A673 (cell line): ENCODE measurements at regions not wholly inside any gene's neighbourhood (a gene's known extent, or its start where the extent isn't known, plus 50 kb on each side); places are given as distances from the start of the nearest gene placed in this dataset.

Experiments
- BruUV-seq: library from RNA; stranded (reverse); fragments of 400-500 nt; replicated peaks from 2 replicates; lab custom pipeline; 2021; lab: Mats Ljungman, UMichigan
- CTCF ChIA-PET: fragments of 300-600 bp; sonication (Branson Sonifier 250); formaldehyde crosslinking; loops from one replicate; lab custom pipeline; 2022; ENCODE audit warnings: antibody characterized with exemption; lab: Charles Lee
- POLR2A ChIA-PET: fragments of 300-600 bp; sonication (Branson Sonifier 250); formaldehyde crosslinking; loops from one replicate; lab custom pipeline; 2022; ENCODE audit warnings: antibody characterized with exemption; ENCODE audit not compliant: low non-redundant PET; lab: Charles Lee
- DNase-seq: peaks from one replicate; pipeline ENCODE4 v3.0.0-alpha.2; 2015; ENCODE audit warnings: low spot score
- H3K27ac ChIP-seq: fragments of 200-600 bp; sonication (generic); 2 replicates; pipeline ENCODE4 v1.5.1; 2016; ENCODE audit warnings: mixed run types, low read depth, mild to moderate bottlenecking, mixed read lengths, antibody characterized with exemption, low read length; ENCODE audit not compliant: poor library complexity, severe bottlenecking
- H3K27me3 ChIP-seq: fragments of 200-600 bp; sonication (generic); replicated peaks from 2 replicates; pipeline ENCODE4 v1.6.1; 2017; ENCODE audit warnings: mixed run types, low read depth, mild to moderate bottlenecking, mixed read lengths, antibody characterized with exemption, low read length; ENCODE audit not compliant: insufficient read depth, poor library complexity
- H3K36me3 ChIP-seq: fragments of 200-600 bp; sonication (generic); 2 replicates; pipeline ENCODE4 v1.6.1; 2016; ENCODE audit warnings: mixed run types, mild to moderate bottlenecking, mixed read lengths, antibody characterized with exemption, low read length; ENCODE audit not compliant: insufficient read depth, poor library complexity, severe bottlenecking
- H3K4me1 ChIP-seq: fragments of 200-600 bp; sonication (generic); 2 replicates; pipeline ENCODE4 v1.6.1; 2017; ENCODE audit warnings: mixed run types, mild to moderate bottlenecking, mixed read lengths, antibody characterized with exemption, low read length; ENCODE audit not compliant: insufficient read depth, poor library complexity, severe bottlenecking
- H3K4me3 ChIP-seq: fragments of 200-600 bp; sonication (generic); 2 replicates; pipeline ENCODE4 v1.5.1; 2016; ENCODE audit warnings: low read depth, mixed run types, mild to moderate bottlenecking, mixed read lengths, low read length; ENCODE audit not compliant: poor library complexity, severe bottlenecking
- H3K9me3 ChIP-seq: fragments of 200-600 bp; sonication (generic); 2 replicates; pipeline ENCODE4 v1.6.1; 2016; ENCODE audit warnings: mixed run types, low read depth, mild to moderate bottlenecking, mixed read lengths, antibody characterized with exemption, low read length; ENCODE audit not compliant: poor library complexity, severe bottlenecking
- EZH2 ChIP-seq: fragments of 200-600 bp; sonication (generic); IDR thresholded peaks from 2 replicates; pipeline ENCODE4 v1.6.1; 2017; ENCODE audit warnings: borderline replicate concordance, low read depth, mild to moderate bottlenecking, mixed read lengths, antibody characterized with exemption, low read length; ENCODE audit not compliant: poor library complexity, severe bottlenecking
- intact Hi-C: fragments of 100-400 bp; cut with micrococcal nuclease; formaldehyde crosslinking; loops from one replicate; pipeline ENCODE4 v1.10.0; 2022; ENCODE audit not compliant: unreplicated experiment
- TF ChIP-seq, protein P1 (sequence below): fragments of 300-800, 200-600 bp; sonication (generic); conservative IDR thresholded peaks from 2 replicates; pipeline ENCODE4 v1.5.1; 2017; ENCODE audit warnings: low read depth, mild to moderate bottlenecking, antibody characterized with exemption, low read length, moderate library complexity, mixed read lengths

GRCh38 chr5:8685704-8686103 is 816.8 kb downstream of the MTRR start:
- H3K27ac ChIP-seq: no peak overlapping the region
- ChIA-PET POLR2A (interaction anchor here (0.6 kb wide), 1 partner anchor 62 kb away, joined by 3 read pairs; no protein-coding TSS in a partner anchor), CTCF (no interaction called here)
- H3K4me1 ChIP-seq: no peaks in the 10 kb centered on the region
- TF ChIP-seq, protein P1, sequence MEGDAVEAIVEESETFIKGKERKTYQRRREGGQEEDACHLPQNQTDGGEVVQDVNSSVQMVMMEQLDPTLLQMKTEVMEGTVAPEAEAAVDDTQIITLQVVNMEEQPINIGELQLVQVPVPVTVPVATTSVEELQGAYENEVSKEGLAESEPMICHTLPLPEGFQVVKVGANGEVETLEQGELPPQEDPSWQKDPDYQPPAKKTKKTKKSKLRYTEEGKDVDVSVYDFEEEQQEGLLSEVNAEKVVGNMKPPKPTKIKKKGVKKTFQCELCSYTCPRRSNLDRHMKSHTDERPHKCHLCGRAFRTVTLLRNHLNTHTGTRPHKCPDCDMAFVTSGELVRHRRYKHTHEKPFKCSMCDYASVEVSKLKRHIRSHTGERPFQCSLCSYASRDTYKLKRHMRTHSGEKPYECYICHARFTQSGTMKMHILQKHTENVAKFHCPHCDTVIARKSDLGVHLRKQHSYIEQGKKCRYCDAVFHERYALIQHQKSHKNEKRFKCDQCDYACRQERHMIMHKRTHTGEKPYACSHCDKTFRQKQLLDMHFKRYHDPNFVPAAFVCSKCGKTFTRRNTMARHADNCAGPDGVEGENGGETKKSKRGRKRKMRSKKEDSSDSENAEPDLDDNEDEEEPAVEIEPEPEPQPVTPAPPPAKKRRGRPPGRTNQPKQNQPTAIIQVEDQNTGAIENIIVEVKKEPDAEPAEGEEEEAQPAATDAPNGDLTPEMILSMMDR: no peak
- no peak for TF ChIP-seq EZH2
- no peak overlapping the region for H3K4me3 ChIP-seq
- H3K36me3 ChIP-seq: no peaks in the 10 kb centered on the region
- intact Hi-C loops: no loop called here
- no peaks in the 10 kb centered on the region for H3K27me3 ChIP-seq
- peaks cover 26% of the 10 kb centered on the region for H3K9me3 ChIP-seq
- no peak for DNase-seq
- no TSS peak for BruUV-seq

DNA sequence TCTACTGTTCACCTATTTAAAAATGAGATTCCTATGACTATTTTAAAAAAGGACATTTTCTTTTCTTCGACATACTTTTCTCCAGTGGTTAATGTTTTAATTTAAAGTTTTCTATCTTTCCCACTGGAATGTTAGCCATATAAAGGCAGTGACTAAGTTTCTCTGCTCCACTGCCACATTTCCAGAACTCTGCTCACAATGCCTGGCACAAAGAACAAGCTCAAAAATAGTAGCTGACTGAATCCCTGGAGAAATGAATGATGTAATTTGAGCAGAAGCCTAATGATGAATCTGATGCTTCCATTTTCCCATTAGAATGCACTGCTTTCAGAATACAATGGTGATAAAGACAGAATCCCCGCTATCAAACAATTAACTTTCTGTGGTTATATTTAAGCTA is 817.8 kb downstream of the MTRR start:
- intact Hi-C loops: no loop called here
- Histone ChIP-seq H3K4me3 (no peak overlapping the region), H3K27me3 (no peaks in the 10 kb centered on the region), H3K4me1 (no peaks in the 10 kb centered on the region), H3K36me3 (no peaks in the 10 kb centered on the region), H3K27ac (no peak overlapping the region), H3K9me3 (peaks cover 25% of the 10 kb centered on the region)
- ChIA-PET CTCF (no interaction called here), POLR2A (no interaction called here)
- no peak for DNase-seq
- no TSS peak for BruUV-seq
- TF ChIP-seq, protein P1: no peak

GRCh38 chr5:8689773-8690172 is 820.8 kb downstream of the MTRR start:
- Histone ChIP-seq H3K36me3 (no peaks in the 10 kb centered on the region), H3K27me3 (no peaks in the 10 kb centered on the region), H3K9me3 (peaks cover 18% of the 10 kb centered on the region), H3K4me3 (no peak overlapping the region), H3K27ac (no peak overlapping the region), H3K4me1 (no peaks in the 10 kb centered on the region)
- intact Hi-C loops: no loop called here
- DNase-seq: no peak
- POLR2A ChIA-PET: no interaction called here
- CTCF ChIA-PET: no interaction called here
- BruUV-seq: no TSS peak
- no peak for TF ChIP-seq EZH2
- TF ChIP-seq, protein P1: no peak
